D721Med (cell line): ENCODE measurements at regions not wholly inside any gene's neighbourhood (a gene's known extent, or its start where the extent isn't known, plus 50 kb on each side); places are given as distances from the start of the nearest gene placed in this dataset.
A peak's percentile ranks its signal among the peaks of the same experiment; 100 is the strongest.

ENCODE experiments used
- DNase-seq: peaks from one replicate; pipeline ENCODE4 v3.0.0; 2011; ENCODE audit warnings: low spot score; ENCODE audit not compliant: insufficient read length
- FAIRE-seq: peaks from 2 replicates; lab custom pipeline; 2011; peaks lifted over from hg19 to GRCh38; lab: Jason Lieb, UNC
- CTCF ChIP-seq: IDR thresholded peaks from 2 replicates; pipeline ENCODE4 v1.5.1; 2012; ENCODE audit warnings: mild to moderate bottlenecking, control low read depth; ENCODE audit not compliant: insufficient read depth; ENCODE audit errors: missing control alignments

- no peak for TF ChIP-seq CTCF
- FAIRE-seq (peak; percentile 38), DNase-seq (no peak)
These were observed 57.4 kb downstream of the PRR20E start for GRCh38 chr13:57224414-57224813.

GRCh38 chr13:57250472-57250871 lies 83.5 kb downstream of the PRR20E start:
- FAIRE-seq = no peak

GRCh38 chr13:57253551-57253950 lies 86.6 kb downstream of the PRR20E start:
- DNase-seq (no peak), FAIRE-seq (no peak)
- no peak for TF ChIP-seq CTCF

More at GRCh38 chr13:57250472-57250871, 83.5 kb downstream of the PRR20E start:
- no peak for DNase-seq
- no peak for TF ChIP-seq CTCF

GRCh38 chr13:57264965-57265364 lies 98.0 kb downstream of the PRR20E start:
- TF ChIP-seq CTCF = no peak
- FAIRE-seq (no peak), DNase-seq (no peak)

- TF ChIP-seq CTCF = no peak
- FAIRE-seq (no peak), DNase-seq (no peak)
These were observed 103.5 kb downstream of the PRR20E start for GRCh38 chr13:57270493-57270892.

GRCh38 chr13:57286511-57287098 lies 119.6 kb downstream of the PRR20E start:
- no peak for TF ChIP-seq CTCF
- FAIRE-seq = no peak
- no peak for DNase-seq

GRCh38 chr13:57302604-57303003 lies 135.6 kb downstream of the PRR20E start:
- no peak for FAIRE-seq
- no peak for DNase-seq
- no peak for TF ChIP-seq CTCF
